Stimulated activated CD8-positive, alpha-beta memory T cell treated with anti-CD3 and anti-CD28 coated beads, Interleukin-7, amount 100 ng/mL, for 1 hour (primary cell): ENCODE measurements at regions not wholly inside any gene's neighbourhood (a gene's known extent, or its start where the extent isn't known, plus 50 kb on each side); places are given as distances from the start of the nearest gene placed in this dataset.

Source experiments
- DNase-seq, 2 donors: peaks; one replicate each; pipeline ENCODE4 v3.0.0-alpha.2; 2020; ENCODE audit warnings: low read depth in 2 of 2

GRCh38 chr9:84586662-84587061, 82.9 kb upstream of the NTRK2 start:
- DNase-seq: no peak

GRCh38 chr9:84587153-84587552, 82.4 kb upstream of the NTRK2 start:
- no peak for DNase-seq

GRCh38 chr9:84589542-84589941, 80.0 kb upstream of the NTRK2 start:
- DNase-seq: no peak

DNA sequence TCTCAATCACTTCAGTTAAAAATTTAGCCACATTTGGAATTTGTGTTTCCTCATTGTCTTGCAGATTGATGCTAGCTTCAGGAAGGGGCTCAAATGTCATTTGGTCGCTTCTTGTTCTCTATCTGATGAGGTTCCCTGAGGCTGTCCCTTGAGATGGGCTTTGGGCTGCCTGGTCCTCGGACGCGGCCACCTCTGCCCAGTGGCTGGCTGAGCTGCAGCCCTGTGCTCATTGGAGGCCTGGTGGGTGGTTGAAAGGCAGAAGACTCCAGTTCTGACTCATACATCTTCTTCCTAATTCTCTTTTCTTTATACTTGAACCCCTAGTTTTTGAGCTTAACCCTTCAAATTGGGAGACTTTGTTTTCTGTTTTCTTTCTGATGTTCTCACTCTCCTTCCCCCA, 78.8 kb upstream of the NTRK2 start:
- DNase-seq: no peak

- no peak for DNase-seq
Measured at GRCh38 chr9:84592918-84593317, 76.6 kb upstream of the NTRK2 start.

DNA sequence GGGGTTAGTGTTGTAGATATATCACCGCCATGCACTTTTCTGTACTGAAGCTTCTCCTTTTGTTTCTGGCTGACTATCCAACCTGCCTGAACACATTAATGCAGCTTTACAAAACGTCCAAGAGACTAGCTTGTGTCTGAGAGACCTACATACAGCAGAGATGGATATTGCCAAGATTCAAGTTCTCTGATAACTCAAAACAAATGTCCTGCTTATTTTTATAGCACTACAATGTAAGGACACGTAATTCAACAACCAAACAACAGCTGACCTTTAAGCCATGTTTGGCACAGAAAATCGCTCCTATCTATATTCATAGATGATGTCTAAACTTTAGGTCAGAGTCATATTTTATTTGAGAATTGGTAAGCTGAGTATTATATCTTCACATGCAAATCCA, 76.2 kb upstream of the NTRK2 start:
- no peak for DNase-seq

DNA sequence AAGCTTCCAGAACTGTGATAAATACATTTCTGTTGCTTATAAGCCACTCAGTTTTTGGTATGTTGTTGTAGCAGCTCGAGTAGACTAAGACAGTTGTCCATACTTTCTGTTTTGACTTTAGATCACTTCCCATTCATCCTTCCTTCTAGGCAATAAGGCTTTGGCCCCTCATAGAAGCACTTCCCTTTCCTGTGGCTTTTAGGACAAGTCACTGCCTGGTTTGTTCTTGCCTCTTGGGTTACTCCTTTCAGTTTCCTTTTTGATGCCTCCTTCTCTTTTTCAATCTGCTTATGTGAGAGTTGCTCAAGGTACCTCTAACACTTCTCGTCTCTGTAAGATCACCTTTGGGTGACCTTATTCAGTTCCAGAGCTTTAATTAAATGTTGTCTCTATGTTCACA, 72.4 kb upstream of the NTRK2 start:
- no peak for DNase-seq

DNA sequence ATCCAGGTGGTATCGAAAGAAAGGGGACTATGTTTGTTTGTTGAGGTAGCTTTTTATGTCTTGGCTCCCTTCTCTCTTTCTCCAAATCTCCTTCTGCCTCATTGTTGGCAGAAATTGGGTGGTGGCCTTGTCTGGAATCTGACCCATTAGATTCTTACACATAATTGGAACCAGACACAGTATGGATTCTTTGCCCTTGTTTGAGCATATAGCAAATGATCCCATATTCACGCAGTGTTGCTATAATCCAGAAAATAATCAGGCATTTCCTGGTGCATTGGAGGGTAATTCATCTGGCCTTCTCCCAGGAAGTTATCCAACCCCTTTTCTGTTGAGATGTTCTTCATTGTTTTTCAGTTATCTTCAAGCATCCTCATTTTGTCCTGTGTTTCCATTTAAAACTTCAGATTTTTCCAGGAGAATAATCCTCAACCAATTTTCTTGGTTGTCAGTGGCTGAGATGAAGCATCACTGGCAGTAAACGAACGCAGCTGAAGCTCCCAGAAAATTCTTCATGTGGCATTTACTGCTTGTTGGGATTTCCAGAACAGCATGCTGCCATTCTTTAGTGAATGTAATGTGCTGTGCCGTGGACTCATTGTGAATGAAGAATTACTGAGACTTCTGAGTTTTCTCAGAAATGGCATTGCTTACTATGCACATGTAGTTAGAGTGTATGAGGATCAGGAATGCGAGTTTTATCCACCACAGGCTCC, 70.5 kb upstream of the NTRK2 start:
- no peak for DNase-seq

- DNase-seq: no peak
Measured at GRCh38 chr9:84600739-84601138, 68.8 kb upstream of the NTRK2 start.

GRCh38 chr9:84604223-84604622, 65.3 kb upstream of the NTRK2 start:
- DNase-seq: no peak

GRCh38 chr9:84609779-84610178, 59.8 kb upstream of the NTRK2 start:
- DNase-seq: no peak

DNA sequence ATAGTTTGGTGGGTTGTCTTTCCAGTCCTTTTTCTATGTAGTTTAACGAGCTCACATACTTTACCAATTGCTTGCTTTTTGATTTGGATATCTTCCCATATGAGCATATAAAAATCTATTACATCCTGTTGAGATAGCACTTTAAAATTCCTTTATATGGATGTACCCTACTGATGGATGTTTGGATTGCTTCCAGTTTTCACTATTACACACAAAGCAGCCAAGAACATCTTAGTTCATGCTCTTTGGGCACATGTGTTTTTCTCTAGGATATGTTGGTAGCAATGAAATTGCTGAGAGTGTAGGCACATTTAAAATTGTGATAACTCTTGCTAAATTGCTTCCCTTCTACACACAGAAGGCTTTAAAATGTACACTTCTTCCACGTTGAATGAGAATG, 56.1 kb upstream of the NTRK2 start:
- DNase-seq: no peak

DNA sequence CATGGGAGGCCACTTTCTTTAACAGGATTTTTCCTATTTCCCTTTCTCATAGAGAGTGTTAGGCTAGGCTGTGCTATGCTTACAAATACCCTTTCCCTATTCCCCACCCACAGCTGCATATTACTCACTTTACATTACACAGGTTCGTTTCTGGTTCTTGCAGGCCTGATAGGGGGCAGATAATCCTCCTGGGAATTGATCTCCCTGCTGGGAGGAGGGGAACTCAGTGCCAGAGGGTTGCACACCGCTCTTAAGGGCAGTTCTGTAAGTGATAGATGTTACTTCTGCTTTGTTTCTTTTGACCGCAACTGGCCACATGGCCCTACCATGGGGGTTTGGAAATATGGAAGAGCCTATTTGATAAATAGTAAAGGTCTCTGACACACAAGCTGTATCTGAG, 54.0 kb upstream of the NTRK2 start:
- DNase-seq: no peak

- DNase-seq: no peak
Measured at GRCh38 chr9:84617411-84618029, 52.0 kb upstream of the NTRK2 start.
